K562 (cell line): ENCODE measurements at regions not wholly inside any gene's neighbourhood (a gene's known extent, or its start where the extent isn't known, plus 50 kb on each side); places are given as distances from the start of the nearest gene placed in this dataset.

ENCODE experiments used
- ATAC-seq: fragments of 200-7000 bp; cut with Tn5 transposase; 3 replicates; pipeline ENCODE4 v1.9.1; 2020; ENCODE audit warnings: moderate library complexity
- BruUV-seq: library from RNA; stranded (reverse); fragments of 400-500 nt; replicated peaks from 2 replicates; lab custom pipeline; 2021; lab: Mats Ljungman, UMichigan
- CTCF ChIA-PET: fragments of 300-600 bp; formaldehyde crosslinking; extraction: SDS; loops from one replicate; lab custom pipeline; 2021; ENCODE audit warnings: low intra/inter-chr PET ratio; lab: Yijun Ruan, JAX
- POLR2A ChIA-PET: fragments of 300-600, 350-650 bp; sonication (Branson Sonifier 250); formaldehyde crosslinking; extraction: SDS; loops from one replicate; lab custom pipeline; 2021; ENCODE audit warnings: antibody characterized with exemption, inconsistent platforms; lab: Yijun Ruan, JAX
- DNase-seq, 4 experiments: peaks; one replicate each; pipeline versions ENCODE4 v3.0.0 to v3.0.0-alpha.2; 2011 to 2018; ENCODE audit warnings: low spot score in 3 of 4, mixed read lengths in 3 of 4; ENCODE audit errors: extremely low read depth in 1 of 4
- FAIRE-seq: peaks from 2 replicates; lab custom pipeline; 2011; peaks lifted over from hg19 to GRCh38; lab: Jason Lieb, UNC
- H2AFZ ChIP-seq: 2 replicates; pipeline ENCODE4 v1.6.0; 2011; ENCODE audit warnings: low read depth, low read length, control low read depth, inconsistent platforms
- H3K27ac ChIP-seq: fragments of 200-600 bp; 3 replicates; pipeline ENCODE4 v1.8.0; 2011; ENCODE audit warnings: low read depth, mild to moderate bottlenecking, control low read depth, inconsistent platforms, low read length, moderate library complexity, mixed read lengths; ENCODE audit errors: extremely low read depth
- H3K27me3 ChIP-seq, 2 experiments: fragments of 300-600 bp in 1 of 2; 2 replicates in 1 of 2; 3 replicates in 1 of 2; pipeline versions ENCODE4 v1.6.0 to v1.8.0; 2011; ENCODE audit warnings: inconsistent platforms in 2 of 2, low read length in 2 of 2, mild to moderate bottlenecking in 1 of 2, mixed read lengths in 1 of 2, moderate library complexity in 1 of 2; ENCODE audit not compliant: control insufficient read depth in 2 of 2, insufficient read depth in 2 of 2
- H3K36me3 ChIP-seq: fragments of 300-600 bp; 3 replicates; pipeline ENCODE4 v1.8.0; 2011; ENCODE audit warnings: mild to moderate bottlenecking, low read length, inconsistent platforms; ENCODE audit not compliant: control insufficient read depth, insufficient read depth
- H3K4me1 ChIP-seq, 2 experiments: fragments of 200-600 bp in 1 of 2; replicated peaks in 1 of 2; 2 replicates in 1 of 2; 3 replicates in 1 of 2; pipeline versions ENCODE4 v1.5.1 to v1.8.0; 2011; ENCODE audit warnings: inconsistent platforms in 2 of 2, low read length in 2 of 2, mild to moderate bottlenecking in 1 of 2, mixed read lengths in 1 of 2, moderate library complexity in 1 of 2; ENCODE audit not compliant: control insufficient read depth in 2 of 2, insufficient read depth in 2 of 2
- H3K4me2 ChIP-seq: 2 replicates; pipeline ENCODE4 v1.6.1; 2011; ENCODE audit warnings: low read length, control low read depth, inconsistent platforms, mixed read lengths; ENCODE audit not compliant: insufficient read depth
- H3K4me3 ChIP-seq: fragments of 200-600 bp; sonication (generic), shearing (Covaris generic); 2 replicates; pipeline ENCODE4 v1.5.1; 2016; ENCODE audit warnings: control low read depth, inconsistent platforms
- H3K79me2 ChIP-seq: fragments of 200-600 bp; 3 replicates; pipeline ENCODE4 v1.8.0; 2011; ENCODE audit warnings: low read length, inconsistent platforms; ENCODE audit not compliant: control insufficient read depth, insufficient read depth
- H3K9ac ChIP-seq, 2 experiments: 2 replicates each; pipeline versions ENCODE4 v1.6.0 to v1.6.1; 2011; ENCODE audit warnings: low read depth in 2 of 2, low read length in 2 of 2, control low read depth in 1 of 2, inconsistent platforms in 1 of 2, mild to moderate bottlenecking in 1 of 2, mixed read lengths in 1 of 2; ENCODE audit not compliant: insufficient read depth in 1 of 2
- H3K9me1 ChIP-seq: one replicate; pipeline ENCODE4 v1.6.0; 2011; ENCODE audit warnings: inconsistent platforms, mild to moderate bottlenecking, low read length, moderate library complexity; ENCODE audit not compliant: control insufficient read depth, insufficient read depth
- H3K9me3 ChIP-seq: replicated peaks from 2 replicates; pipeline ENCODE4 v1.5.1; 2011; ENCODE audit warnings: low read depth, low read length, inconsistent platforms; ENCODE audit not compliant: control insufficient read depth, insufficient read depth
- H4K20me1 ChIP-seq: replicated peaks from 2 replicates; pipeline ENCODE4 v1.6.1; 2011; ENCODE audit warnings: low read length, inconsistent platforms, mixed read lengths; ENCODE audit not compliant: control insufficient read depth, insufficient read depth
- ARID2 ChIP-seq: fragments of 450-650 bp; IDR thresholded peaks from 2 replicates; pipeline ENCODE4 v1.6.1; 2017; ENCODE audit warnings: antibody characterized with exemption, mild to moderate bottlenecking
- E2F1 ChIP-seq: sonication (generic); formaldehyde crosslinking; IDR thresholded peaks from 2 replicates; pipeline ENCODE4 v1.8.1; 2023; ENCODE audit warnings: mild to moderate bottlenecking, missing genetic modification reagents, moderate library complexity
- EZH2 ChIP-seq: IDR thresholded peaks from 2 replicates; pipeline ENCODE4 v1.6.1; 2012; ENCODE audit warnings: low read depth, mild to moderate bottlenecking, inconsistent platforms, low read length, borderline replicate concordance
- FOXP4 ChIP-seq: sonication (generic); formaldehyde crosslinking; IDR thresholded peaks from 2 replicates; pipeline ENCODE4 v1.8.0; 2022; ENCODE audit warnings: mild to moderate bottlenecking, missing genetic modification reagents, borderline replicate concordance
- JUN ChIP-seq, 2 experiments: sonication (generic) in 1 of 2; formaldehyde crosslinking in 1 of 2; IDR thresholded peaks; 2 replicates each; pipeline versions ENCODE4 v1.6.1 to v1.8.0; 2012 to 2022; ENCODE audit warnings: borderline replicate concordance in 2 of 2, mild to moderate bottlenecking in 2 of 2, improper control_type of control experiment in 1 of 2, low read depth in 1 of 2, low read length in 1 of 2, missing genetic modification reagents in 1 of 2
- NFATC3 ChIP-seq: fragments of 450-650 bp; IDR thresholded peaks from 2 replicates; pipeline ENCODE4 v1.6.1; 2017; ENCODE audit warnings: mild to moderate bottlenecking
- NFE2 ChIP-seq: IDR thresholded peaks from 2 replicates; pipeline ENCODE4 v1.6.1; 2014; ENCODE audit warnings: antibody characterized with exemption, low read depth
- OTX1 ChIP-seq: fragments of 450-650 bp; formaldehyde crosslinking; IDR thresholded peaks from 2 replicates; pipeline ENCODE4 v1.4.0; 2022; ENCODE audit warnings: mild to moderate bottlenecking
- PREB ChIP-seq: sonication (generic); formaldehyde crosslinking; IDR thresholded peaks from 2 replicates; pipeline ENCODE4 v1.8.1; 2023; ENCODE audit warnings: mild to moderate bottlenecking, missing genetic modification reagents
- PURB ChIP-seq: sonication (generic); formaldehyde crosslinking; IDR thresholded peaks from 2 replicates; pipeline ENCODE4 v1.9.0; 2021; ENCODE audit warnings: low read depth, mild to moderate bottlenecking, missing genetic modification reagents
- SPI1 ChIP-seq: IDR thresholded peaks from 2 replicates; pipeline ENCODE4 v1.6.1; 2011; ENCODE audit warnings: low read depth, low read length, control low read depth, borderline replicate concordance
- VEZF1 ChIP-seq: fragments of 200-800 bp; sonication (Bioruptor generic); IDR thresholded peaks from 2 replicates; pipeline ENCODE4 v1.6.1; 2017; ENCODE audit warnings: missing genetic modification characterization, missing compliant biosample characterization
- ZFP30 ChIP-seq: fragments of 250-450 bp; sonication (Bioruptor Pico); IDR thresholded peaks from 2 replicates; pipeline ENCODE4 v1.8.0; 2022; ENCODE audit warnings: moderate library complexity, mild to moderate bottlenecking, inconsistent platforms, borderline replicate concordance
- ZNF133 ChIP-seq: fragments of 250-450 bp; sonication (Bioruptor Pico); IDR thresholded peaks from 2 replicates; pipeline ENCODE4 v1.4.0; 2020; ENCODE audit warnings: mild to moderate bottlenecking
- ZNF140 ChIP-seq: fragments of 250-450 bp; sonication (Bioruptor Pico); IDR thresholded peaks from 2 replicates; pipeline ENCODE4 v1.8.0; 2021; ENCODE audit warnings: moderate library complexity, mild to moderate bottlenecking, inconsistent platforms
- ZNF146 ChIP-seq: IDR thresholded peaks from one replicate; pipeline ENCODE4 v1.6.1; 2018; ENCODE audit warnings: missing compliant biosample characterization; ENCODE audit not compliant: unreplicated experiment
- ZNF3 ChIP-seq: fragments of 250-450 bp; sonication (Bioruptor Pico); IDR thresholded peaks from 2 replicates; pipeline ENCODE4 v1.5.0; 2021; ENCODE audit warnings: mild to moderate bottlenecking, moderate library complexity
- WGBS: fragments of 100-300 bp; shearing (Covaris generic); methylation state at CpG from one replicate; pipeline ENCODE4 v1.1.6; 2016; ENCODE audit warnings: low coverage, mixed read lengths; ENCODE audit not compliant: insufficient coverage; ENCODE audit errors: missing lambda C conversion rate; 5-methylcytosine and 5-hydroxymethylcytosine counted together
- in situ Hi-C: fragments of 300-500 bp; cut with MboI; formaldehyde crosslinking; loops from 4 replicates; pipeline ENCODE4 v1.15.0; 2018; ENCODE audit warnings: inconsistent platforms, mixed read lengths
- intact Hi-C: fragments of 100-400 bp; cut with micrococcal nuclease; formaldehyde crosslinking; loops from 2 replicates; pipeline ENCODE4 v1.14.2; 2022

GRCh38 chr10:58990693-58991092 is 185.8 kb upstream of the PHYHIPL start:
- POLR2A ChIA-PET = interaction anchor here (0.9 kb wide), 1 partner anchor 8 kb away, joined by 3 read pairs; no protein-coding TSS in a partner anchor
- no peaks in the 10 kb centered on the region for H3K36me3 ChIP-seq
- CTCF ChIA-PET = no interaction called here
- TF ChIP-seq OTX1 (CRISPR knock-in tag) (no peak), VEZF1 (no peak), E2F1 (no peak), PREB (CRISPR knock-in tag) (no peak), ZFP30 (CRISPR knock-in tag) (no peak), PURB (CRISPR knock-in tag) (no peak), ZNF133 (CRISPR knock-in tag) (no peak), SPI1 (no peak), EZH2 (no peak), NFATC3 (no peak), ARID2 (no peak), FOXP4 (no peak), JUN (IDR thresholded peaks at IDR 0.05; ENCODE audit: borderline replicate concordance, low read depth, low read length) (no peak), JUN (CRISPR knock-in tag; IDR thresholded peaks at IDR 0.05; ENCODE audit: borderline replicate concordance) (no peak), ZNF146 (CRISPR knock-in tag) (no peak), ZNF3 (CRISPR knock-in tag) (no peak), ZNF140 (no peak), NFE2 (no peak)

More at GRCh38 chr10:58990693-58991092, 185.8 kb upstream of the PHYHIPL start:
- DNase-seq (no peak), ATAC-seq (no peak), FAIRE-seq (no peak)
- Histone ChIP-seq H2AFZ (no peak overlapping the region), H3K4me3 (no peak overlapping the region), H3K9ac (no peak overlapping the region), H3K9me1 (no peaks in the 10 kb centered on the region), H3K4me2 (no peak overlapping the region), H4K20me1 (no peaks in the 10 kb centered on the region), H3K79me2 (no peaks in the 10 kb centered on the region), H3K4me1 (no peaks in the 10 kb centered on the region), H3K9me3 (no peaks in the 10 kb centered on the region; the same call in 1 of the 2 replicates), H3K27me3 (no peaks in the 10 kb centered on the region), H3K27ac (no peak overlapping the region)
- intact Hi-C loops (no loop called here), in situ Hi-C loops (no loop called here)
- no TSS peak for BruUV-seq
- WGBS = 0% methylated on average over 2 of the region's 2 CpGs
